ENCODE measurements at regions not wholly inside any gene's neighbourhood (a gene's known extent, or its start where the extent isn't known, plus 50 kb on each side); places are given as distances from the start of the nearest gene placed in this dataset.

- H3K4me3 ChIP-seq (ENCODE audit: low read depth, low read length), result no peak overlapping the region
- DNase-seq (ENCODE audit: low read depth), result no peak
- TF ChIP-seq CTCF (IDR thresholded peaks at IDR 0.05; ENCODE audit: low read depth, low read length, missing control alignments), result no peak
- in situ Hi-C loops (cut with HindIII; ENCODE audit: low sequenced_read_pairs), result no loop called here
Observed at GRCh38 chr16:51389881-51390280, 238.8 kb upstream of the SALL1 start.

- no peak for DNase-seq (ENCODE audit: low read depth)
- in situ Hi-C loops (cut with HindIII; ENCODE audit: low sequenced_read_pairs), result no loop called here
- TF ChIP-seq CTCF (IDR thresholded peaks at IDR 0.05; ENCODE audit: low read depth, low read length, missing control alignments), result no peak
- H3K4me3 ChIP-seq (ENCODE audit: low read depth, low read length), result no peak overlapping the region
Observed at GRCh38 chr16:51388516-51388951, 237.5 kb upstream of the SALL1 start.

GRCh38 chr16:51383909-51384308 is 232.8 kb upstream of the SALL1 start:
- DNase-seq (ENCODE audit: low read depth), result no peak
- TF ChIP-seq CTCF (IDR thresholded peaks at IDR 0.05; ENCODE audit: low read depth, low read length, missing control alignments), result no peak
- H3K4me3 ChIP-seq (ENCODE audit: low read depth, low read length), result no peak overlapping the region
- in situ Hi-C loops (cut with HindIII; ENCODE audit: low sequenced_read_pairs), result no loop called here

GRCh38 chr16:51382940-51383339 is 231.9 kb upstream of the SALL1 start:
- in situ Hi-C loops (cut with HindIII; ENCODE audit: low sequenced_read_pairs), result no loop called here
- H3K4me3 ChIP-seq (ENCODE audit: low read depth, low read length), result no peak overlapping the region
- no peak for TF ChIP-seq CTCF (IDR thresholded peaks at IDR 0.05; ENCODE audit: low read depth, low read length, missing control alignments)
- DNase-seq (ENCODE audit: low read depth), result no peak

GRCh38 chr16:51382211-51382610 is 231.1 kb upstream of the SALL1 start:
- in situ Hi-C loops (cut with HindIII; ENCODE audit: low sequenced_read_pairs), result no loop called here
- no peak for DNase-seq (ENCODE audit: low read depth)
- no peak overlapping the region for H3K4me3 ChIP-seq (ENCODE audit: low read depth, low read length)
- no peak for TF ChIP-seq CTCF (IDR thresholded peaks at IDR 0.05; ENCODE audit: low read depth, low read length, missing control alignments)

GRCh38 chr16:51376080-51376479 is 225.0 kb upstream of the SALL1 start:
- no peak for TF ChIP-seq CTCF (IDR thresholded peaks at IDR 0.05; ENCODE audit: low read depth, low read length, missing control alignments)
- DNase-seq (ENCODE audit: low read depth), result no peak
- in situ Hi-C loops (cut with HindIII; ENCODE audit: low sequenced_read_pairs), result no loop called here
- no peak overlapping the region for H3K4me3 ChIP-seq (ENCODE audit: low read depth, low read length)

- DNase-seq (ENCODE audit: low read depth), result no peak
- in situ Hi-C loops (cut with HindIII; ENCODE audit: low sequenced_read_pairs), result no loop called here
- no peak overlapping the region for H3K4me3 ChIP-seq (ENCODE audit: low read depth, low read length)
- no peak for TF ChIP-seq CTCF (IDR thresholded peaks at IDR 0.05; ENCODE audit: low read depth, low read length, missing control alignments)
Observed at GRCh38 chr16:51374790-51375189, 223.7 kb upstream of the SALL1 start.

Measured in astrocyte of the cerebellum (primary cell).